ENCODE measurements at regions not wholly inside any gene's neighbourhood (a gene's known extent, or its start where the extent isn't known, plus 50 kb on each side); places are given as distances from the start of the nearest gene placed in this dataset.
A peak's percentile ranks its signal among the peaks of the same experiment; 100 is the strongest.

- H3K4me3 ChIP-seq = no peak overlapping the region
- WGBS = 81% methylated on average over 6 of the region's 6 CpGs
- no peak for DNase-seq (ENCODE audit: low spot score in 2 of 2)
- TF ChIP-seq EP300 (IDR thresholded peaks at IDR 0.05) (no peak), POLR2AphosphoS5 (IDR thresholded peaks at IDR 0.05) (no peak), POLR2A (IDR thresholded peaks at IDR 0.05) (no peak), CTCF (IDR thresholded peaks at IDR 0.05) (no peak)
- no peak overlapping the region for H3K27ac ChIP-seq
- H3K27me3 ChIP-seq = peaks cover 15% of the 10 kb centered on the region
- no peaks in the 10 kb centered on the region for H3K4me1 ChIP-seq
- no peaks in the 10 kb centered on the region for H3K9me3 ChIP-seq
- no peaks in the 10 kb centered on the region for H3K36me3 ChIP-seq
Measured at GRCh38 chr22:22824340-22825212, 63.0 kb upstream of the IGLL5 start.

- Histone ChIP-seq H3K36me3 (no peaks in the 10 kb centered on the region), H3K9me3 (no peaks in the 10 kb centered on the region), H3K4me3 (no peak overlapping the region), H3K4me1 (no peaks in the 10 kb centered on the region), H3K27me3 (peaks cover 11% of the 10 kb centered on the region), H3K27ac (no peak overlapping the region)
- no peak for DNase-seq (ENCODE audit: low spot score in 2 of 2)
- TF ChIP-seq EP300 (IDR thresholded peaks at IDR 0.05) (no peak), CTCF (IDR thresholded peaks at IDR 0.05) (no peak), POLR2A (IDR thresholded peaks at IDR 0.05) (no peak), POLR2AphosphoS5 (IDR thresholded peaks at IDR 0.05) (no peak)
- WGBS = 83% methylated on average over 2 of the region's 2 CpGs
Measured at GRCh38 chr22:22825213-22825593, 62.4 kb upstream of the IGLL5 start.

- Histone ChIP-seq H3K27me3 (peaks cover 11% of the 10 kb centered on the region), H3K27ac (no peak overlapping the region), H3K36me3 (no peaks in the 10 kb centered on the region), H3K4me3 (no peak overlapping the region), H3K4me1 (no peaks in the 10 kb centered on the region), H3K9me3 (no peaks in the 10 kb centered on the region)
- DNase-seq (ENCODE audit: low spot score in 2 of 2) = no peak
- TF ChIP-seq POLR2AphosphoS5 (IDR thresholded peaks at IDR 0.05) (no peak), EP300 (IDR thresholded peaks at IDR 0.05) (no peak), CTCF (IDR thresholded peaks at IDR 0.05) (no peak), POLR2A (IDR thresholded peaks at IDR 0.05) (no peak)
- 64% methylated on average over 8 of the region's 8 CpGs for WGBS
Measured at GRCh38 chr22:22827187-22827939, 60.3 kb upstream of the IGLL5 start.

- no peaks in the 10 kb centered on the region for H3K4me1 ChIP-seq
- WGBS = 90% methylated on average over 2 of the region's 2 CpGs
Measured at GRCh38 chr22:22830193-22830592, 57.4 kb upstream of the IGLL5 start.

More at GRCh38 chr22:22830193-22830592, 57.4 kb upstream of the IGLL5 start:
- no peaks in the 10 kb centered on the region for H3K9me3 ChIP-seq
- peaks cover 15% of the 10 kb centered on the region for H3K27me3 ChIP-seq
- no peak overlapping the region for H3K27ac ChIP-seq
- DNase-seq (ENCODE audit: low spot score in 2 of 2) = peak in 1 of 2 donors; percentile 26
- TF ChIP-seq CTCF (IDR thresholded peaks at IDR 0.05) = no peak
- no peak for TF ChIP-seq POLR2A (IDR thresholded peaks at IDR 0.05)
- no peak for TF ChIP-seq POLR2AphosphoS5 (IDR thresholded peaks at IDR 0.05)
- TF ChIP-seq EP300 (IDR thresholded peaks at IDR 0.05) = no peak
- no peak overlapping the region for H3K4me3 ChIP-seq
- H3K36me3 ChIP-seq = no peaks in the 10 kb centered on the region
